Stimulated activated memory B cell treated with anti-CD40 and anti-IgM and Interleukin-4, amounts not matched to agents 10 μg/mL and 1 μg/mL and 100 μg/mL, for 72 hours (primary cell): ENCODE measurements at regions not wholly inside any gene's neighbourhood (a gene's known extent, or its start where the extent isn't known, plus 50 kb on each side); places are given as distances from the start of the nearest gene placed in this dataset.

Experiments used
- ATAC-seq: fragments of 150-1000 bp; cut with Tn5 transposase; 2 replicates; pipeline ENCODE4 v1.10.0; 2021
- H3K27ac Mint-ChIP-seq: one replicate; pipeline ENCODE4 v1.8.0; 2022; ENCODE audit warnings: mild to moderate bottlenecking, mixed read lengths
- H3K27me3 Mint-ChIP-seq: one replicate; pipeline ENCODE4 v1.8.0; 2022; ENCODE audit warnings: mixed read lengths
- H3K36me3 Mint-ChIP-seq: one replicate; pipeline ENCODE4 v1.8.0; 2022; ENCODE audit warnings: mixed read lengths
- H3K4me1 Mint-ChIP-seq: one replicate; pipeline ENCODE4 v1.8.0; 2022; ENCODE audit warnings: mixed read lengths
- H3K4me3 Mint-ChIP-seq: one replicate; pipeline ENCODE4 v1.8.0; 2022; ENCODE audit warnings: mild to moderate bottlenecking, moderate library complexity, mixed read lengths
- H3K9me3 Mint-ChIP-seq: one replicate; pipeline ENCODE4 v1.8.0; 2022; ENCODE audit warnings: mixed read lengths

DNA sequence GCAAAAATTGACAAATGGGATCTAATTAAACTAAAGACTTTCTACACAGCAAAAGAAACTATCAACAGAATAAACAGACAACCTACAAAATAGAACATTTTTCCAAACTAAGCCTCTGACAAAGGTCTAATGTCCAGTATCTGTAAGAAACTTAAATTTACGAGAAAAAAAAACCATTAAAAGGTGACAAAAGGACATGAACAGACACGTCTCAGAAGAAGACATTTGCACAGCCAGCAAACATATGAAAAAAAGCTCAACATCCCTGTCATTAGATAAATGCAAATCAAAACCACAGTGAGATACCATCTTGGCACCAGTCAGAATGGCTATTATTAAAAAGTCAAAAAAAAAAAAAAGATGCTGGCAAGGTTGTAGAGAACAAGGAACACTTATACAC, 70.6 kb upstream of the GRIK2 start:
- peaks cover 7% of the 10 kb centered on the region for H3K9me3 Mint-ChIP-seq
- H3K4me1 Mint-ChIP-seq = no peaks in the 10 kb centered on the region
- H3K27me3 Mint-ChIP-seq = no peaks in the 10 kb centered on the region
- no peak overlapping the region for H3K4me3 Mint-ChIP-seq
- H3K27ac Mint-ChIP-seq = no peak overlapping the region
- no peak for ATAC-seq
- H3K36me3 Mint-ChIP-seq = no peaks in the 10 kb centered on the region

DNA sequence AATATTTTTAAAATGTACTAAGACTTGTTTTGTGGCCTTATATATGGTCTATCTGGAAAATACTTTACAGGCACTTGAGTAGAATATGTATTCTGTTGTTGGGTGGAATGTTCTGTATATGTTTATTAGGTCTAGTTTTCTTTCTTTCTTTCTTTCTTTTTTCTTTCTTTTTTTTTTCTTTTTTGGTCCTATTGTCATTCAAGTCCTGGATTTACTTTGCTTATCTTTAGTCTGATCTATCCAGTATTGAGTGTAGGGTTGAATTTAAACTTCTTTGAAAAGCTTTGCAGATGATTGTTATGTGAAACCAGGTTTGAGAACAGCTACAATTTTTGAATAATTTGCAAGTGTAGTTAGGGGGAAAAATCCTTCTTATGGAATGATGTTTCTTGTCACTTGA, 67.1 kb upstream of the GRIK2 start:
- no peaks in the 10 kb centered on the region for H3K4me1 Mint-ChIP-seq
- no peak overlapping the region for H3K27ac Mint-ChIP-seq
- H3K4me3 Mint-ChIP-seq = no peak overlapping the region
- no peaks in the 10 kb centered on the region for H3K27me3 Mint-ChIP-seq
- no peak for ATAC-seq
- H3K36me3 Mint-ChIP-seq = no peaks in the 10 kb centered on the region
- H3K9me3 Mint-ChIP-seq = peaks cover 2% of the 10 kb centered on the region

GRCh38 chr6:101341926-101342325, 51.6 kb upstream of the GRIK2 start:
- no peaks in the 10 kb centered on the region for H3K4me1 Mint-ChIP-seq
- ATAC-seq = no peak
- no peak overlapping the region for H3K4me3 Mint-ChIP-seq
- H3K27me3 Mint-ChIP-seq = no peaks in the 10 kb centered on the region
- H3K9me3 Mint-ChIP-seq = no peaks in the 10 kb centered on the region
- no peak overlapping the region for H3K27ac Mint-ChIP-seq
- H3K36me3 Mint-ChIP-seq = no peaks in the 10 kb centered on the region
